OCI-LY1 (cell line): ENCODE measurements at regions not wholly inside any gene's neighbourhood (a gene's known extent, or its start where the extent isn't known, plus 50 kb on each side); places are given as distances from the start of the nearest gene placed in this dataset.

Experiments used
- EZH2 ChIP-seq: fragments of 200-600 bp; sonication (generic), shearing (Covaris generic); IDR thresholded peaks from 2 replicates; pipeline ENCODE4 v1.8.0; 2017; ENCODE audit warnings: borderline replicate concordance, mixed run types, mild to moderate bottlenecking, antibody characterized with exemption, low read length, moderate library complexity, mixed read lengths
- TF ChIP-seq, protein P1 (sequence below): fragments of 200-600 bp; sonication (generic), shearing (Covaris generic); IDR thresholded peaks from 2 replicates; pipeline ENCODE4 v1.5.1; 2017; ENCODE audit warnings: mild to moderate bottlenecking, antibody characterized with exemption, low read length, moderate library complexity, mixed read lengths

DNA sequence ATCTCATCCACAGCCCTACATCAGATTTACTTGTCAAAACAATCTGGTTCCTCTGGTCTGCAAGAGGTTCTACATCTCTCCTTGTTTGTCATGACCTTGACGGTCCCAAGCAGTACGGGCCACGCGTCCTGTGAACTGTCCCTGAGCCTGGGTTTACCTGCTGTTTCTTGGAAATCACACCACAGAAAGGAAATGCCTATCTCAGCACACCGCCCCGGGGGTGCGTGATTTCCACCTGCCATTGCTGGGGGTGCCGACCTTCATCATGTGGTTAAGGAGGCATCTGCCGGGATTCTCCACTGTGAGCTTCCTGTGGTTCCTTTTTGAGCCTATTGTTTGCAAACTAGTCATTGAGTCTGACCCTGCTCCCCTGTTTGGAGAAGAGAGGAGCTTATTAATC is 1363.4 kb downstream of the BRD1 start:
- TF ChIP-seq, protein P1, sequence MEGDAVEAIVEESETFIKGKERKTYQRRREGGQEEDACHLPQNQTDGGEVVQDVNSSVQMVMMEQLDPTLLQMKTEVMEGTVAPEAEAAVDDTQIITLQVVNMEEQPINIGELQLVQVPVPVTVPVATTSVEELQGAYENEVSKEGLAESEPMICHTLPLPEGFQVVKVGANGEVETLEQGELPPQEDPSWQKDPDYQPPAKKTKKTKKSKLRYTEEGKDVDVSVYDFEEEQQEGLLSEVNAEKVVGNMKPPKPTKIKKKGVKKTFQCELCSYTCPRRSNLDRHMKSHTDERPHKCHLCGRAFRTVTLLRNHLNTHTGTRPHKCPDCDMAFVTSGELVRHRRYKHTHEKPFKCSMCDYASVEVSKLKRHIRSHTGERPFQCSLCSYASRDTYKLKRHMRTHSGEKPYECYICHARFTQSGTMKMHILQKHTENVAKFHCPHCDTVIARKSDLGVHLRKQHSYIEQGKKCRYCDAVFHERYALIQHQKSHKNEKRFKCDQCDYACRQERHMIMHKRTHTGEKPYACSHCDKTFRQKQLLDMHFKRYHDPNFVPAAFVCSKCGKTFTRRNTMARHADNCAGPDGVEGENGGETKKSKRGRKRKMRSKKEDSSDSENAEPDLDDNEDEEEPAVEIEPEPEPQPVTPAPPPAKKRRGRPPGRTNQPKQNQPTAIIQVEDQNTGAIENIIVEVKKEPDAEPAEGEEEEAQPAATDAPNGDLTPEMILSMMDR = no peak
- no peak for TF ChIP-seq EZH2
